Adrenal gland (tissue), 5 donors: ENCODE measurements at regions not wholly inside any gene's neighbourhood (a gene's known extent, or its start where the extent isn't known, plus 50 kb on each side); places are given as distances from the start of the nearest gene placed in this dataset.

Source experiments
- CTCF ChIP-seq, 6 experiments: fragments of 450-650 bp in 4 of 6; fragments of 200-600 bp in 2 of 6; sonication (generic) in 1 of 6; IDR thresholded peaks; 1 replicate in 5 of 6; 2 replicates in 1 of 6; pipeline versions ENCODE4 v1.5.1 to v1.8.0; 2016 to 2021; ENCODE audit warnings: antibody characterized with exemption in 6 of 6, mild to moderate bottlenecking in 2 of 6, moderate library complexity in 1 of 6
- POLR2A ChIP-seq, 2 donors: fragments of 450-650 bp; IDR thresholded peaks; one replicate each; pipeline ENCODE4 v1.6.1; 2017; ENCODE audit warnings: antibody characterized with exemption in 2 of 2, mild to moderate bottlenecking in 2 of 2, moderate library complexity in 1 of 2
- donor health status: DM: no; HTN: no; CAD: no.

GRCh38 chr11:95698676-95699557 lies 90.7 kb downstream of the FAM76B start:
- TF ChIP-seq CTCF (IDR thresholded peaks at IDR 0.05) (no peak), POLR2A (IDR thresholded peaks at IDR 0.05) (no peak)
